CD4-positive, alpha-beta T cell (primary cell): ENCODE measurements at regions not wholly inside any gene's neighbourhood (a gene's known extent, or its start where the extent isn't known, plus 50 kb on each side); places are given as distances from the start of the nearest gene placed in this dataset.

Experiments
- ATAC-seq: fragments of 200-7000 bp; cut with Tn5 transposase; one replicate; pipeline ENCODE4 v1.10.0; 2022; ENCODE audit warnings: mild to moderate bottlenecking; ENCODE audit not compliant: poor library complexity
- CTCF ChIA-PET: fragments of 350-600 bp; sonication (Branson Sonifier 250); formaldehyde crosslinking; loops from one replicate; lab custom pipeline; 2021; ENCODE audit warnings: antibody characterized with exemption, inconsistent platforms; lab: Charles Lee
- POLR2A ChIA-PET: fragments of 350-600 bp; sonication (Branson Sonifier 250); formaldehyde crosslinking; loops from one replicate; lab custom pipeline; 2021; ENCODE audit warnings: antibody characterized with exemption, inconsistent platforms; lab: Charles Lee
- DNase-seq, 14 experiments: peaks; one replicate each; pipeline ENCODE4 v3.0.0-alpha.2; 2013 to 2020; ENCODE audit warnings: mixed read lengths in 2 of 14
- H3K27ac ChIP-seq, 2 donors: one replicate each; pipeline versions ENCODE4 v1.5.1 to v1.7.0; 2013; ENCODE audit warnings: low read length in 2 of 2, low read depth in 1 of 2, mild to moderate bottlenecking in 1 of 2
- H3K27me3 ChIP-seq, 2 experiments: 1 replicate in 1 of 2; 2 replicates in 1 of 2; pipeline versions ENCODE4 v1.6.1 to v1.7.0; 2013; ENCODE audit warnings: low read length in 2 of 2, control low read depth in 1 of 2, mild to moderate bottlenecking in 1 of 2, moderate library complexity in 1 of 2; ENCODE audit not compliant: insufficient read depth in 2 of 2, control insufficient read depth in 1 of 2
- H3K36me3 ChIP-seq: one replicate; pipeline ENCODE4 v1.6.1; 2013; ENCODE audit warnings: low read length, control low read depth; ENCODE audit not compliant: insufficient read depth
- H3K4me1 ChIP-seq: one replicate; pipeline ENCODE4 v1.6.1; 2013; ENCODE audit warnings: low read length, control low read depth; ENCODE audit not compliant: insufficient read depth
- H3K4me3 ChIP-seq: one replicate; pipeline ENCODE4 v1.5.1; 2013; ENCODE audit warnings: mild to moderate bottlenecking, low read length, moderate library complexity
- H3K9me3 ChIP-seq, 2 experiments: 1 replicate in 1 of 2; 2 replicates in 1 of 2; pipeline versions ENCODE4 v1.6.1 to v1.7.0; 2013; ENCODE audit warnings: low read length in 2 of 2, mild to moderate bottlenecking in 2 of 2, control low read depth in 1 of 2, moderate library complexity in 1 of 2; ENCODE audit not compliant: control insufficient read depth in 1 of 2, insufficient read depth in 1 of 2
- H3K27ac Mint-ChIP-seq: one replicate; pipeline ENCODE4 v1.8.0; 2020; ENCODE audit warnings: mixed read lengths
- H3K27me3 Mint-ChIP-seq: one replicate; pipeline ENCODE4 v1.8.0; 2021; ENCODE audit warnings: mixed read lengths
- H3K36me3 Mint-ChIP-seq: one replicate; pipeline ENCODE4 v1.8.0; 2021; ENCODE audit warnings: low read depth, mixed read lengths
- H3K4me1 Mint-ChIP-seq: one replicate; pipeline ENCODE4 v1.8.0; 2021; ENCODE audit warnings: low read depth, mixed read lengths
- H3K4me3 Mint-ChIP-seq: one replicate; pipeline ENCODE4 v1.8.0; 2020; ENCODE audit warnings: mild to moderate bottlenecking, mixed read lengths
- H3K9me3 Mint-ChIP-seq: one replicate; pipeline ENCODE4 v1.8.0; 2020; ENCODE audit warnings: mixed read lengths
- intact Hi-C, 2 experiments: fragments of 100-400 bp; cut with DNase I in 1 of 2; cut with micrococcal nuclease in 1 of 2; formaldehyde crosslinking; loops; one replicate each; pipeline versions ENCODE4 v1.15.1 to v1.9.0; 2023 to 2025; cut with DNase I, micrococcal nuclease
- TF ChIP-seq, protein P1 (sequence below): fragments of 200-600 bp; IDR thresholded peaks from one replicate; pipeline ENCODE4 v1.8.0; 2022; ENCODE audit warnings: antibody characterized with exemption, mild to moderate bottlenecking

DNA sequence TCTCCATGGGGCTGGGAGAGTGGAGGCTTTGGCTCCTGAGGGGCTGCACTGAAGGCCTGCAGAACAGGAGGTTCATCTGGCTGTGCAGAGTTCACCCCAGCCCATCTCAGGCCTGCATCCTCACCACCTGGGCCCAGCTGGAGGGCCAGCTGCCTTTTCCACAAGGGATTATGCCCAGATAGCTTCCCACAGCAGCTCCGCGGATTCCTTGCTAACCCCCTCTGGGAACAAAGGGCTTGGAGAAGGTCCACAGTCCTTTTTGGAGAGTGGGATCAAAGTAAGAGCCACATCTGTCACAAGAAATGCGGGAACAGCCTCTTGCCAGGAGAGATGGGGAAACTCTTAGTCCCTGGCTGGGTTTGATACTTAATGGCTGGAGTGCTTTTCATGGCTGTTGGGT is 164.7 kb upstream of the RGMA start:
- ChIA-PET CTCF (no interaction called here), POLR2A (no interaction called here)
- no peak for DNase-seq
- intact Hi-C loops: no loop called here
- no peaks in the 10 kb centered on the region for H3K4me1 ChIP-seq
- H3K27ac Mint-ChIP-seq: no peak overlapping the region
- H3K27me3 ChIP-seq: no peaks in the 10 kb centered on the region
- TF ChIP-seq, protein P1, sequence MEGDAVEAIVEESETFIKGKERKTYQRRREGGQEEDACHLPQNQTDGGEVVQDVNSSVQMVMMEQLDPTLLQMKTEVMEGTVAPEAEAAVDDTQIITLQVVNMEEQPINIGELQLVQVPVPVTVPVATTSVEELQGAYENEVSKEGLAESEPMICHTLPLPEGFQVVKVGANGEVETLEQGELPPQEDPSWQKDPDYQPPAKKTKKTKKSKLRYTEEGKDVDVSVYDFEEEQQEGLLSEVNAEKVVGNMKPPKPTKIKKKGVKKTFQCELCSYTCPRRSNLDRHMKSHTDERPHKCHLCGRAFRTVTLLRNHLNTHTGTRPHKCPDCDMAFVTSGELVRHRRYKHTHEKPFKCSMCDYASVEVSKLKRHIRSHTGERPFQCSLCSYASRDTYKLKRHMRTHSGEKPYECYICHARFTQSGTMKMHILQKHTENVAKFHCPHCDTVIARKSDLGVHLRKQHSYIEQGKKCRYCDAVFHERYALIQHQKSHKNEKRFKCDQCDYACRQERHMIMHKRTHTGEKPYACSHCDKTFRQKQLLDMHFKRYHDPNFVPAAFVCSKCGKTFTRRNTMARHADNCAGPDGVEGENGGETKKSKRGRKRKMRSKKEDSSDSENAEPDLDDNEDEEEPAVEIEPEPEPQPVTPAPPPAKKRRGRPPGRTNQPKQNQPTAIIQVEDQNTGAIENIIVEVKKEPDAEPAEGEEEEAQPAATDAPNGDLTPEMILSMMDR: no peak
- H3K9me3 ChIP-seq: no peaks in the 10 kb centered on the region
- H3K4me3 ChIP-seq: no peak overlapping the region
- no peaks in the 10 kb centered on the region for H3K36me3 Mint-ChIP-seq
- H3K4me1 Mint-ChIP-seq: no peaks in the 10 kb centered on the region
- H3K36me3 ChIP-seq: no peaks in the 10 kb centered on the region
- H3K27me3 Mint-ChIP-seq: peaks cover 2% of the 10 kb centered on the region
- no peak for ATAC-seq
- no peak overlapping the region for H3K4me3 Mint-ChIP-seq
- H3K27ac ChIP-seq: no peak overlapping the region
- H3K9me3 Mint-ChIP-seq: no peaks in the 10 kb centered on the region

DNA sequence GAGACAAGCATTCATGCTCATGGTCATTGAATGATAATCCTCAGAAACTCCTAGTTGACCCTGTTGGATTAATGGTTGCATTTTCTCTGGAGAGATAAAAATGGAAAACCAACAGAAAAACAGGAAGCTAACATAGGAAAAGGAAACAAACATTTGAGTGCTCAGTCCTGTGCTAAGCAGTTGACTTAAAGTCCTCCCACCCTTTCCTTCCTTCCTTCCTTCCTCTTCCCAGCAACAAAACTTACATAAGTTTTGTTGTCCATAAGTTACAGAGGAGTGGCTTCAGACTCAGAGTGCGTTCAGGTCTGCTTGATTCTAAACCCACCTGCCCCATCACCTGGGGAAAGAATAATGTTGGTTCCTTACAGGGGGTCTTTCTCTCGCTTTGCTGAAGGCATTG is 163.8 kb upstream of the RGMA start:
- POLR2A ChIA-PET: no interaction called here
- no peak overlapping the region for H3K27ac Mint-ChIP-seq
- intact Hi-C loops: no loop called here
- H3K36me3 Mint-ChIP-seq: no peaks in the 10 kb centered on the region
- TF ChIP-seq, protein P1: no peak
- Histone ChIP-seq H3K27ac (no peak overlapping the region), H3K27me3 (no peaks in the 10 kb centered on the region), H3K9me3 (no peaks in the 10 kb centered on the region), H3K4me1 (no peaks in the 10 kb centered on the region), H3K4me3 (no peak overlapping the region), H3K36me3 (no peaks in the 10 kb centered on the region)
- CTCF ChIA-PET: no interaction called here
- DNase-seq: no peak
- H3K4me3 Mint-ChIP-seq: no peak overlapping the region
- ATAC-seq: no peak
- no peaks in the 10 kb centered on the region for H3K27me3 Mint-ChIP-seq
- no peaks in the 10 kb centered on the region for H3K9me3 Mint-ChIP-seq
- no peaks in the 10 kb centered on the region for H3K4me1 Mint-ChIP-seq

DNA sequence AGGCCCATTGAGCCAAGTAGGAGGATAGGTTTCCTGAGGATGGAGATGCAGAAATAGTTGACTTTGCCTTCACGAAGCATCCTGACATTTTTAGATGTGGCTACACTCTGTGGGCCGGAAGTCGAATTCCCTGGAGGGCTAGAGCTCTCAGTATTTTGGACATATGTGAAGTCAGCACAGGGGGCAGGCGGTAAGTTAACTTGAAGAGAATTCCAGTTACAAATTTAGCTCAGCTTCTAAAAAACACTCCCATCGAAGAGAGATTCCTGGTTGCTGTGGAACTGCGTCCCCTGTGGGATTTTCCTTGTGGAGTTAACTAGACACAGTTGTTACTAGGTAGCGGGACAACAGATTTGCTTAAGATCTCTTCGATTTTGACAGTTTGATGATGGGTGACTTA is 161.9 kb upstream of the RGMA start:
- no peak overlapping the region for H3K4me3 Mint-ChIP-seq
- no peaks in the 10 kb centered on the region for H3K36me3 Mint-ChIP-seq
- DNase-seq (no peak), ATAC-seq (no peak)
- no peak overlapping the region for H3K27ac Mint-ChIP-seq
- no peaks in the 10 kb centered on the region for H3K4me1 Mint-ChIP-seq
- no peaks in the 10 kb centered on the region for H3K27me3 ChIP-seq
- POLR2A ChIA-PET: no interaction called here
- peaks cover 11% of the 10 kb centered on the region for H3K27me3 Mint-ChIP-seq
- no peaks in the 10 kb centered on the region for H3K4me1 ChIP-seq
- CTCF ChIA-PET: no interaction called here
- TF ChIP-seq, protein P1: no peak
- H3K9me3 Mint-ChIP-seq: no peaks in the 10 kb centered on the region
- no peak overlapping the region for H3K4me3 ChIP-seq
- intact Hi-C loops: no loop called here
- no peaks in the 10 kb centered on the region for H3K36me3 ChIP-seq
- H3K9me3 ChIP-seq: no peaks in the 10 kb centered on the region
- no peak overlapping the region for H3K27ac ChIP-seq
